A673 (cell line): ENCODE measurements at regions not wholly inside any gene's neighbourhood (a gene's known extent, or its start where the extent isn't known, plus 50 kb on each side); places are given as distances from the start of the nearest gene placed in this dataset.

Source experiments
- CTCF ChIP-seq: fragments of 300-800, 200-600 bp; sonication (generic); conservative IDR thresholded peaks from 2 replicates; pipeline ENCODE4 v1.5.1; 2017; ENCODE audit warnings: low read depth, mild to moderate bottlenecking, antibody characterized with exemption, low read length, moderate library complexity, mixed read lengths
- EZH2 ChIP-seq: fragments of 200-600 bp; sonication (generic); IDR thresholded peaks from 2 replicates; pipeline ENCODE4 v1.6.1; 2017; ENCODE audit warnings: borderline replicate concordance, low read depth, mild to moderate bottlenecking, mixed read lengths, antibody characterized with exemption, low read length; ENCODE audit not compliant: poor library complexity, severe bottlenecking

- TF ChIP-seq CTCF (no peak), EZH2 (no peak)
These were observed 208.6 kb upstream of the GALNT17 start for GRCh38 chr7:70923181-70923845.
